Astrocyte of the cerebellum (primary cell): ENCODE measurements at regions not wholly inside any gene's neighbourhood (a gene's known extent, or its start where the extent isn't known, plus 50 kb on each side); places are given as distances from the start of the nearest gene placed in this dataset.
A peak's percentile ranks its signal among the peaks of the same experiment; 100 is the strongest.

Experiments used
- DNase-seq: peaks from one replicate; pipeline ENCODE4 v3.0.0-alpha.2; 2011; ENCODE audit warnings: low read depth
- H3K4me3 ChIP-seq: 2 replicates; pipeline ENCODE4 v1.5.1; 2011; ENCODE audit warnings: mild to moderate bottlenecking, low read depth, low read length, moderate library complexity
- CTCF ChIP-seq: IDR thresholded peaks from 2 replicates; pipeline ENCODE4 v1.5.1; 2012; ENCODE audit warnings: low read length, low read depth, moderate library complexity, mild to moderate bottlenecking; ENCODE audit errors: missing control alignments
- in situ Hi-C: cut with HindIII; loops from 2 replicates; pipeline ENCODE4 v1.10.0; 2017; ENCODE audit warnings: low sequenced_read_pairs

DNA sequence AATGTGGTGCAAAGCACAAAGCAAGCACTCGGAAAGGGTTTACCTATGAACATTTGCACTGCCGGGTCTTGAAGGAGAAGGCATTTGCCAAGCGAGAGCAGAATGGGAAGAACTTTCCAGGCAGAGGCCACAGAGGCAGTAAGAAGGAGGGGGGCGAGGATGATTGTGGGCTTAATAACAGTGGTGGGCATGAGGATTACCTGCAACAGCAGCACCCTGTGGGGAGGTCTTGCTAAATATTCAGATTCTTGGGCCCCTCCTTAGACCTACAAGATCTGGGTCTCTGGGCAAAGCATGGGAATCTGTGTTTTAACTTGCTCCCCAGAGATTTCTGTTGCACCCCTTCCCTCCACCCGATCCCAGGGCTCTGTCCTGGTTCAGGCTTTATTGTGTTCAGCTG is 75.1 kb upstream of the ZBED5 start:
- in situ Hi-C loops = no loop called here
- no peak overlapping the region for H3K4me3 ChIP-seq
- no peak for TF ChIP-seq CTCF
- no peak for DNase-seq

DNA sequence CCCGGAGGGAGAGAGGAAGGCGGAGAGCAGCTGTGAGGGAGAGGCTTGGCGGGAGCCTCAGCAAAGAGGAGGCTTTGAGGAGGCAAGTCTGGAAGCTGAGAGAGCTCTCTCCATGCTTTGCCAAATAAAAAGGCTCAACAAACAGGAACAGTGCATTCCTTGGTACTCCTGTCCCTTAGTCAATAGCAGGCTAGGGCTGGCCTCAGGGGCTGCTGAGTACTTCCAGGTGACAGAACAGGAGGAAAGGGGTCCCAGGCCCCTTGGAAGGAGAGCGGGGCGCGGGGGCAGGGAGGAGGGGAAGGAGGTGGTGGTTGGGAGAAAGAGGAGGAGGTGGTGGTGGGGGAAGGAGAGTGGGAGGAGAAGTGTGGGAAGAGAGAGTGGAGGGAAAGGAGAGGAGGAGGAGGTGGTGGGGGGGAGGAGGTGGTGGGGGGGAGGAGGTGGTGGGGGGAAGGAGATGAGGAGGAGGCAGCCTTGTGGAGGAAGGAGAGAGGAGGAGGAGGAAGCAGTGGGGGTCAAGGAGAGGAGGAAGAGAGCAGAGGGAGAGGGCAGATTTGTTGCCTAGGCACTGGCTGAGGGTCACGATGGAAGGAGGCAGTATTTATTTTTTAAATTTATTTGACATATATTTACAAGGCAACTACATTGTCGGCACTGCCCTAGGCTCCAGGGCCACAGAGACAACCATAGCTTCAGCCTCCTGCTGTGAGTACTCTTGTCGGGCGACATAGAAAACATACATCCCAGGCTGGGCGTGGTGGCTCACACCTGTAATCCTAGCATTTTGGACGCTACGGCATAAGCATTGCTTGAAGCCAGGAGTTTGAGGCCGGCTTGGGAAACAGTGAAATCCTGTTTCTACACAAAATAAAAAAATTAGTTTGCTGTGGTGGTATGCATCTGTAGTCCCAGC is 74.2 kb upstream of the ZBED5 start:
- in situ Hi-C loops = no loop called here
- no peak for DNase-seq
- no peak for TF ChIP-seq CTCF
- H3K4me3 ChIP-seq = peak overlapping the region; percentile 62

- DNase-seq = peak; percentile 56
- in situ Hi-C loops = no loop called here
- peak overlapping the region; percentile 62 for H3K4me3 ChIP-seq
- no peak for TF ChIP-seq CTCF
Observed at GRCh38 chr11:10930972-10931760, 73.3 kb upstream of the ZBED5 start.

- no peak for TF ChIP-seq CTCF
- H3K4me3 ChIP-seq = peak overlapping the region; percentile 62
- DNase-seq = no peak
- in situ Hi-C loops = no loop called here
Observed at GRCh38 chr11:10930224-10930971, 72.5 kb upstream of the ZBED5 start.

DNA sequence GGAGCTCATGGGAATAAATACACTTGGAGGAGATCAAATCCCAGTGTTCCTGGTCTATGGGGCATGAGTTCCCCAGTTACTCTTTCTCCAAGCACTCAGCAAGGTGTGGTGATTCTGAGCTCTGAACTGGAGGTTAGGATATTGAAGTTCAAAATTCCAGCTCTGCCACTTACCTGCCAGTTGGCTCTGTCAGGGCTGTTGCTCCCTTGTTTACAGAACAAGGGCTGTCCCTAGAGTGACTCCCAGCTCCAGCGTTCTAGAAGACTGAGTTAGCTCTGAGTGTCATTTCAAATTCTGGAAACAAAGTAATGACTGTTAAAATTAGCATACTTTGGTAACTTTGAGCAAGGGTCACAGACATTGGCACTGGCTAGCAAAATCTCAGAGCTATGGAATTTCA is 69.7 kb upstream of the ZBED5 start:
- no peak overlapping the region for H3K4me3 ChIP-seq
- no peak for DNase-seq
- in situ Hi-C loops = no loop called here
- TF ChIP-seq CTCF = no peak

DNA sequence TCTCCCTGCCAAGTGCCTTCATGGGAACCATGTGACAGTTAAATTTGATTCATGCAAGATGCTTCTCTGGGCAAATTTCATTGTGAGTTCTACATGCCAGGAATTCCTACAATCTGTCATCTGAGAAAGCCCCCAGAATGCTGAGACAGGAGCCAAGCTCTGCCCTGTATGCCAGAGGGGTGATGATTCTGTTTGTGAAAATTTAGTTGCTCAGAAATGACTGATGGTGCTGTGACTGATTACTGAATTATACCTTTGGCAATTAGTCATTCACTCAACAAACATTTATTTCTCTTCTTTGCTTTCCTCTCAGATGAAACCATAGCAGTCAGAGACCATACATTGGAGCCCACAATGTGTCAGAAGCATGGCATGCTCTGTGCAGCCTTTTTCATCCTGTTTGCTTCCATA is 69.0 kb upstream of the ZBED5 start:
- no peak for TF ChIP-seq CTCF
- in situ Hi-C loops = no loop called here
- DNase-seq = no peak
- H3K4me3 ChIP-seq = no peak overlapping the region
